ENCODE measurements at regions not wholly inside any gene's neighbourhood (a gene's known extent, or its start where the extent isn't known, plus 50 kb on each side); places are given as distances from the start of the nearest gene placed in this dataset.

DNA sequence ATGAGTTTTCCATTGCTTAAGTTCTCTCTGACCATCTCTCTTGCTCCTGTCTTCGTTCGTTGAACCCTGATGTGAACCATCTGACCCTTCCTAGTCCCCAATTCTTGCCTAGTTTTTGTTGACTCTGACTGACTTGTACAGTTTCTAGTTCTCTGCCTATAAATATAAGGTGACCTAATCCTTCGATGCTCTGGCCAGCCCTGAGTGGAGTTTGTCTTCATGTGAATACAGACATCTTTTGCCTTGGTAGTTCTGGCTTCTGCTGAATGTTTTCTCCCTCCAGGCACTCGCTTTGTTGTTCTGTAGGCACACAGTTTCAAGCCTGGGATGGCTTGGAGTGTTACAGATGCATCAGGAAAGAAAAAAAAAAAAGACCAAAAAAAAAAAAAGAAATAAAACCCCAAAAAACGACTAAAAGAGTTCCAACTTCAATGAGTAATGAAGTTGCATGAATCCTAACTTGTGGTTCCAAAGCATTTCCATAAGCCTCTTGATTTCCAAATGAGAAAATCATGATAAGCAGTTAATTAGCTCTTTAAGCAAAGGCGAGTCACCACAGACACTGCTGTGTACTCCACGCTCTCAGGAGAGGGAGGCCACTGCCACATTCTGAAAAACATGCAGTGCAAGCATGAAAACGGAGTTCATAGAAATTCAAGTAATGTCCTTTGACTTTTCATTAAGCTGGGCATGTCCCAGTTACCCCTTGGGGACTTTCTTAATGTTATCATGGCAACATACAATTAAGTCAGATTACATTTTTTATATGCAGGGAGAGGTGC lies 165.2 kb downstream of the TDRD15 start:
- no peaks in the 10 kb centered on the region for H3K27me3 ChIP-seq (ENCODE audit: control insufficient read depth, insufficient read depth, low read length)
- TF ChIP-seq, protein P1, sequence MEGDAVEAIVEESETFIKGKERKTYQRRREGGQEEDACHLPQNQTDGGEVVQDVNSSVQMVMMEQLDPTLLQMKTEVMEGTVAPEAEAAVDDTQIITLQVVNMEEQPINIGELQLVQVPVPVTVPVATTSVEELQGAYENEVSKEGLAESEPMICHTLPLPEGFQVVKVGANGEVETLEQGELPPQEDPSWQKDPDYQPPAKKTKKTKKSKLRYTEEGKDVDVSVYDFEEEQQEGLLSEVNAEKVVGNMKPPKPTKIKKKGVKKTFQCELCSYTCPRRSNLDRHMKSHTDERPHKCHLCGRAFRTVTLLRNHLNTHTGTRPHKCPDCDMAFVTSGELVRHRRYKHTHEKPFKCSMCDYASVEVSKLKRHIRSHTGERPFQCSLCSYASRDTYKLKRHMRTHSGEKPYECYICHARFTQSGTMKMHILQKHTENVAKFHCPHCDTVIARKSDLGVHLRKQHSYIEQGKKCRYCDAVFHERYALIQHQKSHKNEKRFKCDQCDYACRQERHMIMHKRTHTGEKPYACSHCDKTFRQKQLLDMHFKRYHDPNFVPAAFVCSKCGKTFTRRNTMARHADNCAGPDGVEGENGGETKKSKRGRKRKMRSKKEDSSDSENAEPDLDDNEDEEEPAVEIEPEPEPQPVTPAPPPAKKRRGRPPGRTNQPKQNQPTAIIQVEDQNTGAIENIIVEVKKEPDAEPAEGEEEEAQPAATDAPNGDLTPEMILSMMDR (IDR thresholded peaks at IDR 0.05; ENCODE audit: insufficient read depth, low read length, poor library complexity, severe bottlenecking), result no peak
- no peak overlapping the region for H3K4me3 ChIP-seq (ENCODE audit: low read depth, low read length)
- H3K36me3 ChIP-seq (ENCODE audit: control insufficient read depth, insufficient read depth, low read length), result no peaks in the 10 kb centered on the region
- DNase-seq (ENCODE audit: low read depth), result no peak

DNA sequence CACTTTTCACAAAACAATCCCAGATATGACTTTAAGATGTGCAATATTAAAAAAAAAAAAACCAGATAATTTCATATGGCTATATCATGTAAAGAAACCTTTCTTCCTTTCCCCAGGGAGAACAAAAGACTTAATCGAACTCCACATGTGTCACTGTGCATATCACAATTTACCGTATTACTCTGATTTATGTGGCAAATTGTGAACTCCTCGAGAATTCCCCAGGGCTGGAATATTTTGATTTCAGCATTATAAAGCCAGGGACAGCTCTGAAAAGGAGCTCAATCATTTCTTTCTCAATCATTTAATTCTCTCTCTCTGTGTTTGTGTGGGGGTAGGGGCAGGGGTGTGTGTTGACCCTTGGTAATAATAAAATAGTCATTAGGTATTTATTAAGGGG lies 165.8 kb downstream of the TDRD15 start:
- H3K36me3 ChIP-seq (ENCODE audit: control insufficient read depth, insufficient read depth, low read length), result no peaks in the 10 kb centered on the region
- DNase-seq (ENCODE audit: low read depth), result no peak
- TF ChIP-seq, protein P1 (IDR thresholded peaks at IDR 0.05; ENCODE audit: insufficient read depth, low read length, poor library complexity, severe bottlenecking), result no peak
- no peak overlapping the region for H3K4me3 ChIP-seq (ENCODE audit: low read depth, low read length)
- no peaks in the 10 kb centered on the region for H3K27me3 ChIP-seq (ENCODE audit: control insufficient read depth, insufficient read depth, low read length)

DNA sequence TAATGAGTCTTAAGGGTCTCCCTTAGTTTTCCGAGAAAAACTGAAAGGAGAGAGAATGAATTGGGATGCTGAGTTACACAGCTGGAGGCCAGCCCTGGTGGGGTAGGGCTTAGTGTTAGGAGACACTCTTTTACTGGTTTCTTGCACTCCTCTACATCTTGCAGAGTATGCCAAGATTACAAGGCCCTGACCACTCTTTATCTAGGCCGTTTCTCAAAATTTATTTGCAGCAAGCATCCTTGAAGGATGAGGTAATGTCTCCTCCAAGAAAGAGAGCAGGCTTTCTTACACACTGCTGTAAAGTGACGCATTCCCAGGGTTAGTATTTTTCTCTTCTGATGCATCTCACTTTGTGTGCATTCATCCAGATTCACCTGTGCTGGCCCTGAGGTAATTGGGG lies 166.2 kb downstream of the TDRD15 start:
- TF ChIP-seq, protein P1 (IDR thresholded peaks at IDR 0.05; ENCODE audit: insufficient read depth, low read length, poor library complexity, severe bottlenecking), result no peak
- DNase-seq (ENCODE audit: low read depth), result no peak

DNA sequence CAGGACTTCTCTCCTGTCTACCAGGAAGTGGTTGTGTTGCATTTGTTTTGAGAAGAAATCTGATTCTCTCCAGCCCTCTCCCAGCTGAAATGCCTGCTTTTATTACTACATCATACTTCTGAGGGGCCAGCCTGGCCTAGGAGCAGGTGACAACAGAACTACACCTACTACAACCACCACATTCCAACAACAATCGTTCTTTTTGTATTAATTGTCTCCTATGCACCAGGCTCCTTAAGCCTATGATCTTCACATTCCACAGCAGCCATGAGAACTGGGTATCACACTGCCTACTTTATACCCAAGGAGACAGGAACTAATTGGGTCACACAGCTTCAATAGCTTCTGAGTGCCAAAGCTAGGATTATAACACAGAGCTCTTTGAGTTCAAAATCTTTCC lies 167.7 kb downstream of the TDRD15 start:
- TF ChIP-seq, protein P1 (IDR thresholded peaks at IDR 0.05; ENCODE audit: insufficient read depth, low read length, poor library complexity, severe bottlenecking), result no peak
- no peaks in the 10 kb centered on the region for H3K27me3 ChIP-seq (ENCODE audit: control insufficient read depth, insufficient read depth, low read length)
- no peak for DNase-seq (ENCODE audit: low read depth)
- H3K36me3 ChIP-seq (ENCODE audit: control insufficient read depth, insufficient read depth, low read length), result no peaks in the 10 kb centered on the region
- no peak overlapping the region for H3K4me3 ChIP-seq (ENCODE audit: low read depth, low read length)

More for the DNA sequence above, 166.2 kb downstream of the TDRD15 start:
- H3K27me3 ChIP-seq (ENCODE audit: control insufficient read depth, insufficient read depth, low read length), result no peaks in the 10 kb centered on the region
- no peak overlapping the region for H3K4me3 ChIP-seq (ENCODE audit: low read depth, low read length)
- no peaks in the 10 kb centered on the region for H3K36me3 ChIP-seq (ENCODE audit: control insufficient read depth, insufficient read depth, low read length)

DNA sequence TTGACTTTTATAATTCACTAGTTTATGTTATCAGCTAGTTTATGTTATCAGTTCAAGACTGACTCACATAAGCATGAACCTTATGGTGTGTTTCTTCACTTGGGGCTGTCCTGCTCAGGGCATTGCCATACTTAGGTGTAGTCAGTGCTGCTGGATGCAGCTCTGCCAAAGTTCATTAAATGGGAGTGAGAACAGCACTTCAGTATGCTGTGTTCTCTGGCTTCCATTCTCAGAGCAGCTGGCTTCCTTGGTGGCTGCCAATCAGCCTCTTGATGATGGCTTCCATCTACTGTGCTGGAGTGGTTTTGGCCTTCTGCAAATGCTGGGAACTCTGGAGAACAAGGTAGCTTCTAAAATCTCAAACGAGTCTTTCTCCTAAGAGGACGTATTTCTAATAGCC lies 170.7 kb downstream of the TDRD15 start:
- no peak overlapping the region for H3K4me3 ChIP-seq (ENCODE audit: low read depth, low read length)
- H3K36me3 ChIP-seq (ENCODE audit: control insufficient read depth, insufficient read depth, low read length), result no peaks in the 10 kb centered on the region
- TF ChIP-seq, protein P1 (IDR thresholded peaks at IDR 0.05; ENCODE audit: insufficient read depth, low read length, poor library complexity, severe bottlenecking), result no peak
- no peaks in the 10 kb centered on the region for H3K27me3 ChIP-seq (ENCODE audit: control insufficient read depth, insufficient read depth, low read length)
- no peak for DNase-seq (ENCODE audit: low read depth)

DNA sequence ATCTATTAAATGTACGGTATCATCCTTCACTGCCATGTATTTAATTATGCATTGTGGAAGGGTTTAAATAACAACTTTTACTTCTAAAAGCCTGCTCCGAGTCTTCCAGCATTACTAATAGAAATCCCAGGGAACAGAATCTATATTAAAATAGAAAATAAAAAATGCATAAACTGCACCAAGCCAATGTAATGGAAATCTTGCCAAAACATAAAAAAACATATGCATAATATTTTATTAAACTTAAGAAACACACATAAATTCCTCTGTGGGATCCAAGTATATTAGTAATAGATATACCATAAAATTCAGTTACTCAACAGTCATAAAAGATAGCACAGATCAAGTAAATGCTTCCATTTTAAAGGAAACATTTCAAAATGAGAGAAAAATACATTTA lies 175.6 kb downstream of the TDRD15 start:
- TF ChIP-seq, protein P1 (IDR thresholded peaks at IDR 0.05; ENCODE audit: insufficient read depth, low read length, poor library complexity, severe bottlenecking), result no peak
- no peak for DNase-seq (ENCODE audit: low read depth)
- no peak overlapping the region for H3K4me3 ChIP-seq (ENCODE audit: low read depth, low read length)
- H3K36me3 ChIP-seq (ENCODE audit: control insufficient read depth, insufficient read depth, low read length), result no peaks in the 10 kb centered on the region
- no peaks in the 10 kb centered on the region for H3K27me3 ChIP-seq (ENCODE audit: control insufficient read depth, insufficient read depth, low read length)

Measured in kidney epithelial cell (primary cell).